Ovary (tissue), 7 donors: ENCODE measurements at regions not wholly inside any gene's neighbourhood (a gene's known extent, or its start where the extent isn't known, plus 50 kb on each side); places are given as distances from the start of the nearest gene placed in this dataset.
"Not testable (repeated sequence)": the region's sequence is repeated elsewhere in the genome, so short reads cannot be mapped to it uniquely, and the experiment has no call there.

Experiments used
- DNase-seq, 5 donors: peaks; one replicate each; pipeline ENCODE4 v3.0.0-alpha.2; 2019 to 2020
- H3K27ac ChIP-seq, 2 donors: fragments of 200-600 bp; one replicate each; pipeline versions ENCODE4 v1.5.1 to v1.8.0; 2019 to 2022
- H3K27me3 ChIP-seq: fragments of 200-600 bp; one replicate; pipeline ENCODE4 v1.8.0; 2022
- H3K36me3 ChIP-seq: fragments of 200-600 bp; sonication (generic); one replicate; pipeline ENCODE4 v1.5.1; 2019
- H3K4me1 ChIP-seq: one replicate; pipeline ENCODE4 v1.8.1; 2013; ENCODE audit warnings: mild to moderate bottlenecking, moderate library complexity; ENCODE audit not compliant: insufficient read depth
- H3K4me3 ChIP-seq: fragments of 200-600 bp; sonication (generic); one replicate; pipeline ENCODE4 v1.5.1; 2017
- H3K9me3 ChIP-seq, 2 donors: fragments of 200-600 bp in 1 of 2; sonication (generic) in 1 of 2; one replicate each; pipeline versions ENCODE4 v1.5.1 to v1.8.1; 2013 to 2019; ENCODE audit warnings: mild to moderate bottlenecking in 1 of 2, moderate library complexity in 1 of 2
- EP300 ChIP-seq: sonication (generic); formaldehyde crosslinking; IDR thresholded peaks from one replicate; pipeline ENCODE4 v1.6.1; 2017; ENCODE audit warnings: antibody characterized with exemption
- POLR2A ChIP-seq: fragments of 450-650 bp; IDR thresholded peaks from one replicate; pipeline ENCODE4 v1.6.1; 2017; ENCODE audit warnings: antibody characterized with exemption, mild to moderate bottlenecking, moderate library complexity
- WGBS, 3 donors: extraction: QIAGEN DNeasy Blood & Tissue Kit in 1 of 3; methylation state at CpG; one replicate each; pipeline versions ENCODE4 v1.1.5 to v1.1.7; 2013 to 2017; 5-methylcytosine and 5-hydroxymethylcytosine counted together
- intact Hi-C, 4 donors: fragments of 100-400 bp; cut with DNase I; formaldehyde crosslinking; loops; one replicate each; pipeline versions ENCODE4 v1.11.0 to v1.15.1; 2022 to 2023
- TF ChIP-seq, protein P1 (sequence below), 3 donors: fragments of 450-650 bp in 2 of 3; fragments of 200-600 bp in 1 of 3; IDR thresholded peaks; one replicate each; pipeline versions ENCODE4 v1.5.1 to v1.8.0; 2016 to 2022; ENCODE audit warnings: antibody characterized with exemption in 3 of 3, mild to moderate bottlenecking in 1 of 3
- donor health status: DM: no; HTN: no; CAD: no; lungs with moderate emphysema.
- donor health status: DM: no; HTN: no; CAD: no.
- donor health status: Bipolar disorder and iron deficiency.
- donor health status: DM: no; HTN: no; CAD: no.
- donor health status: DM: yes; HTN: yes; CAD: no.

DNA sequence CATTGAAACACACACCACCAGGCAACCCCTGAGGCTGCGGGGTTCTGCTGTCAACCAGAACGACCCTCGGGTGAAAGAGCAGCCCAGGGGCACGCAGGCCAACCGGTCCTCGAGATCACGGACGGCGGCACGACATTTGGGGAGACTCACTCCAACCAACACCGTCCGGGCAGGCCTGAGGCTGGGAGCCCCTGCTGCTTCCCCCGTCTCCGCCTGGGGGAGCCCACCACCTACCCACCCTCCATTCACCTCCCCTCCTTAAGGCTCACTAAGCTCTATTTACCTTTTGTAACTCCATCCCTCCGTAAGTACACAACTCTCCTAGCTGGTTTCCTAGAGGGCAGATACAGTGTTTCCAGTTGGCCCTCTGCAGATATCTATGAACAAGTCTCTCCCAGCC is 971.3 kb upstream of the DEFB115 start:
- H3K4me1 ChIP-seq: no peaks in the 10 kb centered on the region
- H3K36me3 ChIP-seq: no peaks in the 10 kb centered on the region
- H3K9me3 ChIP-seq: no peaks in the 10 kb centered on the region
- WGBS, 3 donors: 75 to 90% (median 78%) methylated on average over 15 of the region's 15 CpGs
- H3K4me3 ChIP-seq: no peak overlapping the region
- H3K27me3 ChIP-seq: no peaks in the 10 kb centered on the region
- DNase-seq: no peak
- intact Hi-C loops: no loop called here
- no peak for TF ChIP-seq POLR2A
- TF ChIP-seq, protein P1, sequence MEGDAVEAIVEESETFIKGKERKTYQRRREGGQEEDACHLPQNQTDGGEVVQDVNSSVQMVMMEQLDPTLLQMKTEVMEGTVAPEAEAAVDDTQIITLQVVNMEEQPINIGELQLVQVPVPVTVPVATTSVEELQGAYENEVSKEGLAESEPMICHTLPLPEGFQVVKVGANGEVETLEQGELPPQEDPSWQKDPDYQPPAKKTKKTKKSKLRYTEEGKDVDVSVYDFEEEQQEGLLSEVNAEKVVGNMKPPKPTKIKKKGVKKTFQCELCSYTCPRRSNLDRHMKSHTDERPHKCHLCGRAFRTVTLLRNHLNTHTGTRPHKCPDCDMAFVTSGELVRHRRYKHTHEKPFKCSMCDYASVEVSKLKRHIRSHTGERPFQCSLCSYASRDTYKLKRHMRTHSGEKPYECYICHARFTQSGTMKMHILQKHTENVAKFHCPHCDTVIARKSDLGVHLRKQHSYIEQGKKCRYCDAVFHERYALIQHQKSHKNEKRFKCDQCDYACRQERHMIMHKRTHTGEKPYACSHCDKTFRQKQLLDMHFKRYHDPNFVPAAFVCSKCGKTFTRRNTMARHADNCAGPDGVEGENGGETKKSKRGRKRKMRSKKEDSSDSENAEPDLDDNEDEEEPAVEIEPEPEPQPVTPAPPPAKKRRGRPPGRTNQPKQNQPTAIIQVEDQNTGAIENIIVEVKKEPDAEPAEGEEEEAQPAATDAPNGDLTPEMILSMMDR (IDR thresholded peaks at IDR 0.05): no peak
- TF ChIP-seq EP300: no peak
- no peak overlapping the region for H3K27ac ChIP-seq

DNA sequence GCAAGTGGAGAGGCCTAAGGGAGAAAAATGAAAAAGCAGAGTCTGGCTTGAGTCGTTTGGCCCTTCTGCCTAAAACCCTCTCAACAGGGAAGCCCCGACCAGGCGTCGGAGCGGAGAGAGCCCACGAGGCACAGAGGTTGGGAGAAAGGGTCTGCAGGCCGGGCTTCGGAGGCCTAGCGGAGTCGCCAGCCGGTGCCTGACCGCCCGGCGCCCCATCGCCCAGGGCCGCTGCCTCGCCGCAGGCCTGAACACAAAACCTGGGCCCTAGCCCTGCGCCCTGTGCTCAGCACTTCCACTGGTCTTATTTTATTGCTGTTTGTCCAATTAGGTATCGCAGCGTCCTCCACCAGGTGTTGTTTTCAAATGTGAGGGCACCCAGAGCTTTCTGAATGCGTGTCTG is 970.0 kb upstream of the DEFB115 start:
- H3K36me3 ChIP-seq, H3K27me3 ChIP-seq, H3K27ac ChIP-seq, intact Hi-C loops, H3K9me3 ChIP-seq, H3K4me3 ChIP-seq, DNase-seq, H3K4me1 ChIP-seq: not testable (repeated sequence)
- 86 to 91% (median 86%) methylated on average over 22 of the region's 22 CpGs for whole genome bisulfite sequencing, 3 donors

DNA sequence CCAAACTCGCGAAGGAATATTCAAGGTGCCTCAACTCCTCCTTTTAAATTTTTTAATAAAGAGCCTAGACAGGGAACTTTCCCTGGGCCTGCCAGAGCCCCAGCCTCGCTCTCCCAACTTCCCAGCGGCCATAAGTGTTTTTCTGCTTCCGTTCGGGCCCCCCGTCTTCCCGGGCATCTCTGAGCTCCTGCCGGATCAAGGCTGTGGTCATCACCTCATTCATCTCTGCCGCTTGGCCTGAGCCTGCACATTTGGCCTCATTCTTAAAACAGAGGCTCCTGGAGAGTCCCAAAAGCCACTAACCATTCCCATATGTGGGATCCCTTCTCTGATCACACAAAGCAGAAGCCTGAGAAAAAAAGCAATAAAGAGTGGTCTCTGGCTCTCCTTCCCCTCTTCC is 969.1 kb upstream of the DEFB115 start:
- no peak for DNase-seq
- 66 to 83% (median 77%) methylated on average over 10 of the region's 10 CpGs for WGBS, 3 donors
- intact Hi-C loops: no loop called here
- H3K27me3 ChIP-seq: no peaks in the 10 kb centered on the region
- no peak overlapping the region for H3K4me3 ChIP-seq
- TF ChIP-seq EP300 (no peak), POLR2A (no peak)
- TF ChIP-seq, protein P1 (IDR thresholded peaks at IDR 0.05): no peak
- no peaks in the 10 kb centered on the region for H3K9me3 ChIP-seq
- H3K27ac ChIP-seq: no peak overlapping the region
- H3K4me1 ChIP-seq: no peaks in the 10 kb centered on the region
- no peaks in the 10 kb centered on the region for H3K36me3 ChIP-seq

DNA sequence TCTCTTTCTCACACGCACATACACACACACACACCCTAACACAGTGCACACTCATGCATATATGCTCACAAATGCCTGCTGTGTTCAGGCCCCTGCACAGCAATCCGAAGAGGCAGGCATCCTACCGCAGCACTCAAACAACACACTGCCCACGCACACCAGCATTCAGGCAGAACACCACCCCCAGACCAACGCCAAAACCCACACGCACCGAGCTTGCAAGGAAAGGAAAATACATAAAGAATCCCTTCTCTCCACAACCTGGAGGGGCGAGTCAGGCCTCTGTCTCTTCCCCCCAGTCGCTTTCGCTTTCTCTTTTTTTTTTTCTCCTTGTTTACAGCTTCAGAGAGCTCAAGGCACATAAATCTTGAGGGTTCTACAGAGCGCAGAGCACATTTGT is 968.4 kb upstream of the DEFB115 start:
- H3K4me1 ChIP-seq, intact Hi-C loops, H3K36me3 ChIP-seq, H3K9me3 ChIP-seq, DNase-seq, H3K27me3 ChIP-seq, H3K4me3 ChIP-seq: not testable (repeated sequence)
- 41 to 80% (median 63%) methylated on average over 11 of the region's 11 CpGs for WGBS, 3 donors
- H3K27ac ChIP-seq: peak overlapping the region in 1 of 2 donors; percentile 29

DNA sequence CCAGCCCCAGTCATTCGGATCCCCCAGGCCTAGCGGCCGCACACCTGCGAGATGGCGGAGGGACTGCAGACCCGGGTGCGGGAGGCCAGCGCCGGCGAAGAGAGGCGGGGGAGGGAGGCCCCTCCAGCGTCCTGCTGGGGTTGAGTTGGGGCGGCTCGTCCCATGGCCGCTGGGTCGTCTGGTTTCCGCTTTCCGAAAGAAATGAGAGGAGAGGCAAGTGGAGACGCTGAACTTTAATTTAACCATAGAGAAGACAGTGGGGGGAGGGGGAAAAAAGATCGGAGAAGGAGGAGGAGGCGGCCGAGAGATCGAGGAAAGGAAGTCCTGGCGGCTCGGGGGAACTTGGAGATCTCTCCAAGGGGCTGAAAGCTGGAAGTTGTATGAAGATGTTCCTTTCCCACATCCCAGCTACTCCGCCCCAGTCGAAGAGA is 967.7 kb upstream of the DEFB115 start:
- intact Hi-C loops, H3K9me3 ChIP-seq, H3K4me1 ChIP-seq, H3K27me3 ChIP-seq, H3K36me3 ChIP-seq, H3K4me3 ChIP-seq: not testable (repeated sequence)
- WGBS, 3 donors: 38 to 84% (median 52%) methylated on average over 27 of the region's 27 CpGs
- DNase-seq: peak in 1 of 5 donors; percentile 50
- peak overlapping the region in 1 of 2 donors; percentile 42 for H3K27ac ChIP-seq

DNA sequence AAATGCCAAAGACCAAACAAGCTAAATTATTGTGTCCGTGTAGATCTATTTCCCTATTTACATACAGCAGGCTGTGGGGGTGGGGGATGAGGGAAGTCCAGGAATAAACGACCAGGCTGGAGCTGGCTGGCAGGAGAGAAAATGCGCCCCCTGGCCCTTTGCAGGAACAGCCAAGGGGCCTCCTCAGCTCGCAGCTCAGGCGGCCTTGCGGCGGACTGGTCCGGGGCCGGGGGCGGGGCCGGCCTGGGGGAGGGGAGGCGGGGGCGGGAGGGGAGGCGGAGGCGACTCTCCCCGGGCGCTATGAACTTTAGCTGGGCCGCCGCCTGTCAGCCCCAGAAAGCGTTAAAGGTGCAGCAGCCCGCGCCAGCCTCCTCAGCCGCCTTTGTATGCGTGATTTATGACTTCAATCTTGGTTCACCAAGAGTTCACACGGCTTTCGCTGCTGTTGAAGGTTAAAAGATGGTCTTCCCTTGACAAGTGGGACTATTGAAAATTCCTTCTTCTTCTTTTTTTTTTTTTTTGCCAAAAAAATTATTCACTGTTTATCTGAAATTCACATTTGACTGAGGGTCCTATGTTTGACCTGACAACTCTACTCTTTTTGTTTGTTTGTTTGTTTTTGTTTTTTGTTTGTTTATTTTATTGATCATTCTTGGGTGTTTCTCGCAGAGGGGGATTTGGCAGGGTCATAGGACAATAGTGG is 967.0 kb upstream of the DEFB115 start:
- H3K9me3 ChIP-seq, H3K27me3 ChIP-seq, intact Hi-C loops, H3K36me3 ChIP-seq, H3K4me1 ChIP-seq, H3K4me3 ChIP-seq, H3K27ac ChIP-seq: not testable (repeated sequence)
- DNase-seq: peak in 4 of 5 donors; percentile 32 to 76 (median 71)
- 30 to 69% (median 44%) methylated on average over 27 of the region's 27 CpGs for WGBS, 3 donors

DNA sequence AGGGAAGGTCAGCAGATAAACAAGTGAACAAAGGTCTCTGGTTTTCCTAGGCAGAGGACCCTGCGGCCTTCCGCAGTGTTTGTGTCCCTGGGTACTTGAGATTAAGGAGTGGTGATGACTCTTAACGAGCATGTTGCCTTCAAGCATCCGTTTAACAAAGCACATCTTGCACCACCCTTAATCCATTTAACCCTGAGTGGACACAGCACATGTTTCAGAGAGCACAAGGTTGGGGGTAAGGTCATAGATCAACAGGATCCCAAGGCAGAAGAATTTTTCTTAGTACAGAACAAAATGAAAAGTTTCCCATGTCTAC is 966.4 kb upstream of the DEFB115 start:
- H3K4me3 ChIP-seq, H3K9me3 ChIP-seq, H3K27me3 ChIP-seq, intact Hi-C loops, H3K36me3 ChIP-seq, DNase-seq, H3K27ac ChIP-seq, H3K4me1 ChIP-seq: not testable (repeated sequence)
- WGBS, 3 donors: 47 to 80% (median 76%) methylated on average over 3 to 4 of the region's 4 CpGs

DNA sequence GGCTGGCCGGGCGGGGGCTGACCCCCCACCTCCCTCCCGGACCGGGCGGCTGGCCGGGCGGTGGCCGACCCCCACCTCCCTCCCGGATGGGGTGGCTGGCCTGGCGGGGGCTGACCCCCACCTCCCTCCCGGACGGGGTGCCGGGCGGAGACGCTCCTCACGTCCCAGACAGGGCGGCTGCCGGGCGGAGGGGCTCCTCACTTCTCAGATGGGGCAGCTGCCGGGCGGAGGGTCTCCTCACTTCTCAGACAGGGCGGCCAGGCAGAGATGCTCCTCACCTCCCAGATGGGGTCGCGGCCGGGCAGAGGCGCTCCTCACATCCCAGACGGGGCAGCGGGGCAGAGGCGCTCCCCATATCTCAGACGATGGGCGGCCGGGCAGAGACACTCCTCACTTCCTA is 965.8 kb upstream of the DEFB115 start:
- H3K36me3 ChIP-seq, H3K27me3 ChIP-seq, H3K9me3 ChIP-seq, H3K4me3 ChIP-seq, H3K4me1 ChIP-seq, DNase-seq, intact Hi-C loops, H3K27ac ChIP-seq: not testable (repeated sequence)
- WGBS, 3 donors: 95 to 96% (median 96%) methylated on average over 11 to 32 of the region's 32 CpGs

DNA sequence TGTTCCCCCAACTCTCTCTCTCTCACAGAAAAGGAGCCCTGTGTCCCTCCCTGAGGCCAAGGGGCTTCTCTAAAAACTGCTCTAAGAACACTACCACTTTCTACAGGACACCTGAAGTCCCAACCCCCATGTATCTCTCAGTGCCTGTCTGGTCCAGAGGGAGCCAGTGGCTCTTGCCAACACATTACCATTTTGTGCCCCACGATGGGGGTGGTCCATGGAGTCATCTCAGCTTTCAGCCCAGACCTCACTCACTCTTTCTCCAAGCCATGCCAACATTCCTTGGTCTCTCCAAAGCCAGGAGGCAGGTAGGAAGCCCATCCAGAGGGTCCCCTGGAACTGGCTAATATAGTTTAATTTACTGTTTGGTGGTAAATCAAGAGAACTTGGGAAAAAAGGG is 962.1 kb upstream of the DEFB115 start:
- H3K4me3 ChIP-seq, H3K27me3 ChIP-seq, H3K36me3 ChIP-seq, H3K4me1 ChIP-seq, H3K9me3 ChIP-seq, H3K27ac ChIP-seq, DNase-seq, intact Hi-C loops: not testable (repeated sequence)
- 20 to 25% (median 21%) methylated on average over 1 of the region's 1 CpG for WGBS, 3 donors

DNA sequence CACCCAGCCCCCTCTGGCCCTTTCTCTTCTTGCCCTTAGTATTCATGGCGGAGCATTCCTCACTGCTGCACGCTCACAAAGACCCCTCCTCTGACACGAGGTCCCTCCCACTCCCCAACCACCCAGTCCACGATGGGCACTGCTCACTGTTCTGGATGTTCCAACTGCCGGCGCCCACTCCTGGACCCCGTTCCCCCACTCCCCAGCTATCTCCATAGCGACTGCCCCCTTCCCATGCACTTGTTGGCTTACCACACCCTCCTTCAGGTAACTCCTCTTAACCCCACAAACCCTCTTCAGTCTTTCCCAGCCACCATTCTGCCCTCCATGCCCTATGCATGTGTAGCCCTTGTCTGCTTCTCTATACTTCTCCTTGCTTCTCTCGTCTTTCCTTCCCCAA is 961.5 kb upstream of the DEFB115 start:
- DNase-seq, H3K27me3 ChIP-seq, intact Hi-C loops, H3K9me3 ChIP-seq, H3K27ac ChIP-seq, H3K36me3 ChIP-seq, H3K4me3 ChIP-seq, H3K4me1 ChIP-seq: not testable (repeated sequence)
- 65 to 79% (median 76%) methylated on average over 6 to 9 of the region's 9 CpGs for WGBS, 3 donors
